ENCODE measurements at regions not wholly inside any gene's neighbourhood (a gene's known extent, or its start where the extent isn't known, plus 50 kb on each side); places are given as distances from the start of the nearest gene placed in this dataset.

DNA sequence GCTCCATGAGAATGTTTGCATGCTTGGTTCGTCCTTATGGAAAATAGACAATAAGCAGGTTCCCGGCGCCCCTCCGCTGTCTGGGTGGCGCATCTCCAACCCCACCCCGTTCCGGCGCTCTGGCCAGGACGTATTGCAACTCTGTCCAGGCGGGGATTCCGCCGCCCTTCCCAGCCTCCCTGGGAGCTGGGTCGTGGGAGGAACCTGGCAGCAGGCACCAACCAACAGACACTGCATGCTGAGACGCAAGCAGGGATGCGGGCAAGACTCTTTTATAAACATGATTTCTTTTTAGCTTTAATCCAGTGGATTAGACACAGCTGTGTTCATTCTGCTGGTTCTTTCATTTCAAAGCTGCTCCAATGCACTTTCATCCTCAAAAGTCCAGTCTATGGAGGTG lies 240.2 kb downstream of the SH3BP4 start:
- DNase-seq (ENCODE audit: low read depth in 1 of 2, low spot score in 1 of 2), result no peak

DNA sequence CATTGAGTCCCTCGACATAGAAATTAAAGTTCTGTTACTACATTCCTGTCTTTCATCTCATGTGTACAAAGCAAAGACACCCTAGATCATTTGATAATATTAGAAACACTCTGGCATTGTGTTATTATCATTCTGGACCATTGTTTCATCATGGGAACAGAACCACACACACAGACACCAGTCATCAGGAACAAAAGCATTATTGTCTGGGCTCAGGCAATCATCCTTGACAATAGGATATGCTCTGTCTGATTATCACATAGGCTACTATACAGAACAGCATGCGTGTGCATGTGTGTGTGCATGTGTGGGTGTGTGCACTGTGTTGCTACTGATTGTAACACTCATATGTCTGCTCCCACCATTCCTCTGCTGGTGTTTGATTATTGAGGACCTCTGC lies 242.5 kb downstream of the SH3BP4 start:
- H3K27ac ChIP-seq (replicated peaks), result no peak overlapping the region
- no peak overlapping the region for H3K4me3 ChIP-seq (replicated peaks; ENCODE audit: insufficient read depth, low read length)
- no peaks in the 10 kb centered on the region for H3K27me3 ChIP-seq (ENCODE audit: insufficient read depth, poor library complexity, severe bottlenecking)
- TF ChIP-seq SPI1 (IDR thresholded peaks at IDR 0.05; ENCODE audit: borderline replicate concordance, low read depth) (no peak), REST (IDR thresholded peaks at IDR 0.05; ENCODE audit: insufficient replicate concordance, low read depth) (no peak), GABPA (IDR thresholded peaks at IDR 0.05; ENCODE audit: low read depth) (no peak), POLR2AphosphoS5 (IDR thresholded peaks at IDR 0.05; ENCODE audit: low read depth) (no peak)
- TF ChIP-seq, protein P1, sequence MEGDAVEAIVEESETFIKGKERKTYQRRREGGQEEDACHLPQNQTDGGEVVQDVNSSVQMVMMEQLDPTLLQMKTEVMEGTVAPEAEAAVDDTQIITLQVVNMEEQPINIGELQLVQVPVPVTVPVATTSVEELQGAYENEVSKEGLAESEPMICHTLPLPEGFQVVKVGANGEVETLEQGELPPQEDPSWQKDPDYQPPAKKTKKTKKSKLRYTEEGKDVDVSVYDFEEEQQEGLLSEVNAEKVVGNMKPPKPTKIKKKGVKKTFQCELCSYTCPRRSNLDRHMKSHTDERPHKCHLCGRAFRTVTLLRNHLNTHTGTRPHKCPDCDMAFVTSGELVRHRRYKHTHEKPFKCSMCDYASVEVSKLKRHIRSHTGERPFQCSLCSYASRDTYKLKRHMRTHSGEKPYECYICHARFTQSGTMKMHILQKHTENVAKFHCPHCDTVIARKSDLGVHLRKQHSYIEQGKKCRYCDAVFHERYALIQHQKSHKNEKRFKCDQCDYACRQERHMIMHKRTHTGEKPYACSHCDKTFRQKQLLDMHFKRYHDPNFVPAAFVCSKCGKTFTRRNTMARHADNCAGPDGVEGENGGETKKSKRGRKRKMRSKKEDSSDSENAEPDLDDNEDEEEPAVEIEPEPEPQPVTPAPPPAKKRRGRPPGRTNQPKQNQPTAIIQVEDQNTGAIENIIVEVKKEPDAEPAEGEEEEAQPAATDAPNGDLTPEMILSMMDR (IDR thresholded peaks at IDR 0.05; ENCODE audit: insufficient read depth, low read length), result no peak
- DNase-seq (ENCODE audit: low read depth in 1 of 2, low spot score in 1 of 2), result no peak

More for the DNA sequence above, 240.2 kb downstream of the SH3BP4 start:
- Histone ChIP-seq H3K27ac (replicated peaks) (no peak overlapping the region), H3K4me3 (replicated peaks; ENCODE audit: insufficient read depth, low read length) (no peak overlapping the region), H3K27me3 (ENCODE audit: insufficient read depth, poor library complexity, severe bottlenecking) (no peaks in the 10 kb centered on the region)
- TF ChIP-seq REST (IDR thresholded peaks at IDR 0.05; ENCODE audit: insufficient replicate concordance, low read depth) (no peak), GABPA (IDR thresholded peaks at IDR 0.05; ENCODE audit: low read depth) (no peak), SPI1 (IDR thresholded peaks at IDR 0.05; ENCODE audit: borderline replicate concordance, low read depth) (no peak), POLR2AphosphoS5 (IDR thresholded peaks at IDR 0.05; ENCODE audit: low read depth) (no peak)
- TF ChIP-seq, protein P1 (IDR thresholded peaks at IDR 0.05; ENCODE audit: insufficient read depth, low read length), result no peak

DNA sequence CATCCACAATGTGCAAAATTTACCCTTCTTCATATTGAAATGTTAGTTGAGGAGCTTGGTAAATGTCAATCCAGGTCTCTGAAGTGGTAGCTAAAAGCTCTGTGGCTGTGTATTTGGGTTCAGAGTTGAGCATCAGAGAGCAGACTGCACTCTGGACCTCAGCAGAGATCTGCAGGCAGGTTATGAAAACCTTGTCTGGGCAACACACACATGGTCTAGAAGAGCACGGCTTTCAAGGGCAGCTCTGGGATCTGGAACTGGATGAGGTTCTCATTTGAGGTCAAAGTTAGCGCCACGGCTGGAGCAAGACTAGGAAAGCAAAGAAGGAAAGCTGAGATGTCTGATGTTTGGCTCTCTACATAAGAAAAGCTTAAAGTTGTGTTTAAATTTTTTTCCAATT lies 243.0 kb downstream of the SH3BP4 start:
- Histone ChIP-seq H3K4me3 (replicated peaks; ENCODE audit: insufficient read depth, low read length) (no peak overlapping the region), H3K27me3 (ENCODE audit: insufficient read depth, poor library complexity, severe bottlenecking) (no peaks in the 10 kb centered on the region), H3K27ac (replicated peaks) (no peak overlapping the region)
- no peak for DNase-seq (ENCODE audit: low read depth in 1 of 2, low spot score in 1 of 2)
- TF ChIP-seq SPI1 (IDR thresholded peaks at IDR 0.05; ENCODE audit: borderline replicate concordance, low read depth) (no peak), REST (IDR thresholded peaks at IDR 0.05; ENCODE audit: insufficient replicate concordance, low read depth) (no peak), GABPA (IDR thresholded peaks at IDR 0.05; ENCODE audit: low read depth) (no peak), POLR2AphosphoS5 (IDR thresholded peaks at IDR 0.05; ENCODE audit: low read depth) (no peak)
- TF ChIP-seq, protein P1 (IDR thresholded peaks at IDR 0.05; ENCODE audit: insufficient read depth, low read length), result no peak
